Right lung (tissue), 2 donors: ENCODE measurements at regions not wholly inside any gene's neighbourhood (a gene's known extent, or its start where the extent isn't known, plus 50 kb on each side); places are given as distances from the start of the nearest gene placed in this dataset.

Experiments
- DNase-seq, 2 donors: peaks; one replicate each; pipeline ENCODE4 v3.0.0-alpha.2; 2013

DNA sequence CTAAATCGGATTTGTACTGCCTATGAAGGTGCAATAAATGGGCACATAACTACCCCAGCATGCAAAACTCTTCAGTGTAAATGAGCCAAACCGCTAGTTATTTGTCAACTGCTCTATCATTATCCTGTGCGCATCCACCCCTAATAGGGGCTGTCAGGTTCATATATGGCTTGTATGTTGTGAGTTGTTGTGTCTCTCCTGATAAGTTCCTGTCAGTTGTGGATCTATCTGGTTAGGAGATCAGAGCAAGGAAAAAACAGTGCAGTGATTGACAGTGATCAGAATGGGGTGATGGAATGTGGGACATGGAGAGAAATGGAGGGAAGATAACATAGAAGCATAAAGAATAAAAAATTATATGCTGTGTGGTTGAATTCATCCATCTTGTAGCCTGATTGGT lies 686.9 kb upstream of the ID4 start:
- no peak for DNase-seq

GRCh38 chr6:19153270-19153980 lies 683.7 kb upstream of the ID4 start:
- DNase-seq = no peak

- no peak for DNase-seq
Observed at GRCh38 chr6:19153981-19154295, 683.2 kb upstream of the ID4 start.

DNA sequence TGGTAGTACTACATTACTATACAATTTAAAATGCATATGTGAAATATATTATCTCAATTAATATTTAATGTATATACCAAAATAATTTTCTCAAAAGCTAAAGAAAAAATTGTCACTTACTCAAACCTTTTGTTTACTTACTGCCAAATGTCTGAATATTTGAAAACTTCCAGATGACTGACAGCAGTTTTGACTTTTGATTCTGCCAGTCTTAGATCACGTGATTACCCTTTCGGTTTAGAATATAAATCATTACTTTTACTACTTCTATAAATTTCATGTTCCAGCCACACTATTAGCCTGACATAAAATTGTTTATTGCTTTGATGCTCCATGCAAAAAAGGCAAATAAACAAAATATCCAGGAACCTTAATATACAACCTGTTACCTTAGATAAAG lies 680.7 kb upstream of the ID4 start:
- no peak for DNase-seq

DNA sequence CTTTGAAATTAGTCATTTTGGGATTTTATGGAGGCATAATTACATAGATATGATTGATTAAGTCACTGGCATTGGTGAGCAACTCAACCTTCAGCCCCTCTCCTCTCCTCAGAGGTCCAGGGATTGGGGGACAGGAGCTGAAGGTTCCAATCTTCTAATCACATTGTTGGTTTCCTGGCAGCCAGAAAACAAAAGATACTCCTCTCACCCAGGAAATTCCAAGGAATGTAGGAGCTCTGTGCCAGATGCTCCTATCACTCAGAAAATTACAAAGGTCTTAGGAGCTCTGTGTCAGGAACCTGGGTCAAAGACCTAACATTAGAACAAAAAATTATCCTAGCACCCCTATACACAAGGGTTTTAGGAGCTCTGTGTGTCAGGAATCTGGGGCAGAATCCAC lies 679.7 kb upstream of the ID4 start:
- DNase-seq = no peak

DNA sequence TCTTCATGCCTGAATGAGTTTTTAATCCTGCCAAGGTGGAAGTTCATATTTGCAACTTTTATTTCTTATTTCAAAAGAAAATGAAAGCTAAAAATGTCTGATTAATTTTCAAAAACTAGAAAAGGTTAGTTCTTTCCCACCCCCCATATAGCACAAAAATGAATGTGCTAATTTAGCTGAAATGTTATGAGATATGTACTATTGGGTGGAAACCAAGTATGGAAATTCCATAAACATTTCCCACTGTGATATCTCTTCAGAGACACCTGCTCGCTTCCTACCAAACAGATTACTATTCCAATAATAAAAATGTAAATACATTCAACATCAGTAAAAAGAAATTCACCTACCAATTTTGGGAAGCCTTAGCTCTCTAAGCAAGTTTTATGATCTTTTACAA lies 678.6 kb upstream of the ID4 start:
- no peak for DNase-seq

- no peak for DNase-seq
Observed at GRCh38 chr6:19159089-19159488, 678.1 kb upstream of the ID4 start.

DNA sequence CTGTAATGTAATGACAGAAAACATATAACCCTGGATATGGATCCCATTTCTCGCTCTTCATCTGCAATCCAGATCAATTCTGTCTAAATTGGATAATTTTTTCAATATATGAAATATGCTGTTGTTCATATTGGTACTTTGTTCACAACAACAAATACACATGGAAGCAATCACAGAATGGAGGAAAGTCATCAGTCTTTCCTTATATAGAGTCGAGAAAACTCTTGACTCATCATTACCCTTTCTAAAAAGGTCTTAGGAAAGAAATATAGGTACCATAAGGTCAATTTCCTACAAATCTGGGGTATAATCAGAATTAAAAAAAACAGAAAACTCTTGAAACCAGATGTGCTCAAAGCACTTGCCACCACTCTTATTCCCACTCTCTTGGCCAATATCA lies 677.6 kb upstream of the ID4 start:
- no peak for DNase-seq

- DNase-seq = peak in 1 of 2 donors; percentile 18
Observed at GRCh38 chr6:19160081-19160730, 677.0 kb upstream of the ID4 start.

- DNase-seq = no peak
Observed at GRCh38 chr6:19167251-19167650, 669.9 kb upstream of the ID4 start.

- no peak for DNase-seq
Observed at GRCh38 chr6:19169366-19169765, 667.8 kb upstream of the ID4 start.

DNA sequence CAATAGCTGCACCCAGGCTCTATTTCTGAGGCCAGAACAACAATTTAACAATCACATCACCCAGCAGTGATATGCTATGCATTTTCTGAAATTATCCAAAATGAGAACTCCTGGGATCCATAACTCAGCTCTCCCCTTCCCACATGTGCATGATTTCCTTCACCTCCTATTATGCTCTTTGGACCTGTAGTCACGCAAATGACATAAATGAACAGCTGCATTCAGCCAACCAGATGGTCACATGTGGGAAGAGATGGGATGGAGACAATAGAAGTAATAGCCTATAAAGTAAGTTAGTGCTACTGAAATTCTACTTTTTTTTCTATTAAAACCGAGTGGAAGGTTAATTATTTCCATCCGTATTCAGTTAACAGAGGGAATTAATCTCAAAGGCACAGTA lies 662.1 kb upstream of the ID4 start:
- no peak for DNase-seq

DNA sequence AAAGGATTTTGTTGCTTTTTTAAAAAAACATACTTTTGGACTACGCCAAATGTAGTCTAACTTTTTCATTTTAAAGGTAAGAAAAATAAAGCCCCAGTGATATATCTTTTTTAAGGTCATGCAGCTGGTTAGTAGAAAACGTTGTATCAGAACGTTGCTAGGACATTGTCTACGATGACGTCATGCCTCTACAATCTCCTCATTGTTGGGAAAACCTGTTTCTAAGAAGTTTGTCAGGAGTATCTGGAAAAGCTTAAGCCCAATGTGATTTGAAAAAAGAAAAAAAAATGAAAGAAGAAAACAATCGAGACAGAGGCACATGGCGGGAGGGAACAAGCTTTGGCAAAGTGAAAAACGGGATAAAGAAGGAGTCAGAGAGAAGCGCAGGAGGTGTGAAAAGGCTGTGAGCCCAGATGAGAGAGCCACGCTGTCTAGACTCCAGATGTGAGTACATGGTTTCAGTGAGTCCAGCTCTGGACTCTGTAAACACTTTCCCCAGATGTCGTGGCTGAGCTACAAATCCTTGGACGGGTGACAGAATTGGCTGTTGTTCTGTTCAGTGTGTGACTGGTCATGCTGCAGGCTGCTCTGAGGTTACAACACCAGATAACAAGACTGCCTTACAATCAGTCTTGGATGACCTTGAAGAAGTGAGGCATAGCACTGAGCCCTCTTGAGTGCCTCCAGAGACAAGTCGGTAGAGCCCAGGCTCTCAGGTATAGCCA lies 656.7 kb upstream of the ID4 start:
- peak; percentile 78 to 85 for DNase-seq

DNA sequence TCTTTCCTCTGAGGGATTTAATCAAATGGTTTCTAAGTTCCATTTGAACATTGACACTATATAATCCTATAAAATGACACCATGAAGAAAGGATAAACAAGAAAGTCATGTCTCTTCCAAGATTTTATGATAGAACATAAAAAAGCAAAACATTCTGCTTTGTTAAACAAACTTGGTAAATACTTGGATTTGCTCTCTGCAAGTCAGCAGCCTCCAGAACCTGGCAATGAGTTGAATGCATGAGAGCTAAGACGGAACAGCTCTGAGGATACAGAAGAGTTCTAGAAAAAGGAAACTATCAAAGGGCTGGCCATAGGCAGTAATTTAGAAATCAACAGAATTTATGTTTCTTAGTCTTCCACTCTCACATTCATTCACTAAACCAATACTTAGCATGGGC lies 656.0 kb upstream of the ID4 start:
- peak in 1 of 2 donors; percentile 29 for DNase-seq

GRCh38 chr6:19193624-19194023 lies 643.5 kb upstream of the ID4 start:
- no peak for DNase-seq

DNA sequence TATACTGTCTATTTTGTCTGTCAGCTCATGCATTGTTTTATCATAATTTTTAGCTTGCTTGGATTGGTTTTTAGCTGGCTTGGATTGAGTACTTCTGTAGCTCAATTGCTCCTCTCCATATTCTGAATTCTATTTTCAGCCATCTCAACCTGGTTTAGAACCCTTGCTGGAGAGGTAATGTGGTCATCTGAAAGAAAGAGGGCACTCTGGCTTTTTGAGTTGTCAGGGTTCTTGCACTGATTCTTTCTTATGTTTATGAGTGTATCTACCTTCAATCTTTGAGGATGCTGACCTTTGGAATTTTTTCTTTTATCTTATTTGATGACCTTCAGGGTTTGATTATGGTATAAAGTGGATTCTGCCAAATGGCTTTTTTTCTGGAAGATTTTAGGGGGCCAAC lies 632.7 kb upstream of the ID4 start:
- no peak for DNase-seq

- no peak for DNase-seq
Observed at GRCh38 chr6:19205076-19205475, 632.1 kb upstream of the ID4 start.

- DNase-seq = no peak
Observed at GRCh38 chr6:19209202-19209601, 628.0 kb upstream of the ID4 start.

DNA sequence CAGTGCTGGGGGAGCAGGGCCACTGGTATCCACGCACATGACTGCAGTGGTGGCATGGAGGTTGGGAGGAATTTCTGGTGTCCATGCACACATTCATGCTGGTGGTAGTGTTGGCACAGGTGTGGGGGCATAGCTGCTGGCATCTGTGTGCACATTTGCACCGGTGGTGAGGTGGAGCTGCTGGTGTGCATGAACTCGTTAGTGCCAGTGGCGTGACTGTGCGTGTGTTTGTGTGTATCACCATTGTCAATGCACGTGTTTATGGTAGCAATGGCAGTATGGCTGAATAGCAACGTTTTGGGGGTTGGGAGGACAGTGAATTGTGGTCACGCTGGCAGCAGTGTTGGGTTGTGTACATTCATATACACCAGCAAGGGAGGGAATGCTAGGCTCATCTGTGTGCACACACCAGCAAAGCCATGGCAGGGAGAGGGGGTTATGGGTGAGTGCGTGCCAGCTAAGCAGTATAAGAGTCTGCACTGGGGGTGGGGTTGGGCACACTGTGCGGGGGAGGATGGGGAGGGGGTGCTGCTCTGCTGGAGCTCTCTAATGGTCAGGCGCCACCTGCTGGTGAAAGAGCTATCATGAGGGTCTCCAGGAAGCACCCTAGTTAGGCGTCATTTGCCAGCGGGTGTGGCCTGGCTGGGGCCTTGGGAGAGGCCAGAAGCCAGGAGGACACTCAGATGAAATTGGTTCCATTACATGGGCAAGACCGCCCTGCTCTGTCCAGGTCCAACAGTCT lies 626.1 kb upstream of the ID4 start:
- DNase-seq = no peak

- no peak for DNase-seq
Observed at GRCh38 chr6:19214231-19214630, 622.9 kb upstream of the ID4 start.

DNA sequence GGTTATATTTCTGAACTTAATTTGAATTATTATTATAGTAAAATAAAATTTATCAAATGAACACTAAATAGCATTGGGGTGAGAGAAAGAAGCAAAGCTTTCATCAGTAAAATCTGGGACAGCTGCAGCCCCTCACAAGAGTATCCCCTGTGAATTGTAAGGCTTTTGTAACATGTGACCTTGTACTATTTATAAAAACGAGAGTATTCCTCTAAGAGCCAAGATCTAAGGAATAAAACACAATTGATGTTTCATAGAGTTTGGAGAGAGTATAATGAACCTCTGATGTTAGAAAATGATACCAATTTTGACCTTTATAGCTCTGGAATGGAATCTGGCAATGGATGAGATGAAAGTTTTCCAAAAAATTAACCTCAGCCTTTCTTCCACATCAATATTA lies 617.2 kb upstream of the ID4 start:
- DNase-seq = no peak

- DNase-seq = peak; percentile 52 to 58
Observed at GRCh38 chr6:19231878-19232561, 605.1 kb upstream of the ID4 start.
